ENCODE measurements at regions not wholly inside any gene's neighbourhood (a gene's known extent, or its start where the extent isn't known, plus 50 kb on each side); places are given as distances from the start of the nearest gene placed in this dataset.
"Not testable (repeated sequence)": the region's sequence is repeated elsewhere in the genome, so short reads cannot be mapped to it uniquely, and the experiment has no call there.

DNA sequence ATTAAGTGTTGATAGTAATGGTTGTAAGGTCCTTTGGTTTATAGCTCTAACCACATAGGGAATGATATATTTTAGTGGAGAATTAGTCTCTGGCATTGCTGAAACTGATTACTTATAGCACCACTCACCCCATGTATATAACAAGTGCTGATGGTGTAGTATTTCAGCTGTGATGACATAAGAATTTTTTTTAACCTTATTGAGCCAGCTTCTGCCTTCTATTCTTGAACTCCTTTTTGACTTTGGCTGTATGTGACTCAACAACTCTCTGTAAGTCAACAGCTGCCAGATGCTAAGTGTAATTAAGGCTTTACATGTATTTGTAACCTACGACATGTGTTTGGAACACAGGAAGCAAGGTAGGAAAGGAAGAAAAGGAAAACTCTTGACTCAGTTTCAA is 929.6 kb upstream of the WWC1 start:
- TF ChIP-seq, protein P1, sequence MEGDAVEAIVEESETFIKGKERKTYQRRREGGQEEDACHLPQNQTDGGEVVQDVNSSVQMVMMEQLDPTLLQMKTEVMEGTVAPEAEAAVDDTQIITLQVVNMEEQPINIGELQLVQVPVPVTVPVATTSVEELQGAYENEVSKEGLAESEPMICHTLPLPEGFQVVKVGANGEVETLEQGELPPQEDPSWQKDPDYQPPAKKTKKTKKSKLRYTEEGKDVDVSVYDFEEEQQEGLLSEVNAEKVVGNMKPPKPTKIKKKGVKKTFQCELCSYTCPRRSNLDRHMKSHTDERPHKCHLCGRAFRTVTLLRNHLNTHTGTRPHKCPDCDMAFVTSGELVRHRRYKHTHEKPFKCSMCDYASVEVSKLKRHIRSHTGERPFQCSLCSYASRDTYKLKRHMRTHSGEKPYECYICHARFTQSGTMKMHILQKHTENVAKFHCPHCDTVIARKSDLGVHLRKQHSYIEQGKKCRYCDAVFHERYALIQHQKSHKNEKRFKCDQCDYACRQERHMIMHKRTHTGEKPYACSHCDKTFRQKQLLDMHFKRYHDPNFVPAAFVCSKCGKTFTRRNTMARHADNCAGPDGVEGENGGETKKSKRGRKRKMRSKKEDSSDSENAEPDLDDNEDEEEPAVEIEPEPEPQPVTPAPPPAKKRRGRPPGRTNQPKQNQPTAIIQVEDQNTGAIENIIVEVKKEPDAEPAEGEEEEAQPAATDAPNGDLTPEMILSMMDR (IDR thresholded peaks at IDR 0.05; ENCODE audit: extremely low read depth, missing control alignments) = no peak
- no peak for DNase-seq (ENCODE audit: low spot score)

DNA sequence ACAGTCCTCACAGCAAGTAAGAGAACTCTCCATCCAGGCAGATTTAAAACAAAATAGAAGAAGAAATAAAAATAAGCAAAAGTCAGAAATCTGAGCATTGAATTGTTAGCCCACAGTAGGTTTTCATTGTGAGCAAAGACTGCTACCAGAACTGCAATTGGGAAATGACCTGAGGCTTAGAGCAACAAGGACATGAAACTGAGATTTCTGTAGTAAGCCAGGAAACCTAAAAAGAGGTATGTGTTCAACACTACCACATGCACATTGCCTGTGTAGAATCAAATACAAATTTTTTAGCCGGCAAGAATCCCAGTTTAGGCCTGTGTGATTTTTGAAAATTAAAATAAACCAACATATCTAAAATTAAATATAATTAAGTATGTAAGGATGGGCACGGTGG is 928.4 kb upstream of the WWC1 start:
- DNase-seq (ENCODE audit: low spot score) = no peak
- TF ChIP-seq, protein P1 (IDR thresholded peaks at IDR 0.05; ENCODE audit: extremely low read depth, missing control alignments) = no peak

DNA sequence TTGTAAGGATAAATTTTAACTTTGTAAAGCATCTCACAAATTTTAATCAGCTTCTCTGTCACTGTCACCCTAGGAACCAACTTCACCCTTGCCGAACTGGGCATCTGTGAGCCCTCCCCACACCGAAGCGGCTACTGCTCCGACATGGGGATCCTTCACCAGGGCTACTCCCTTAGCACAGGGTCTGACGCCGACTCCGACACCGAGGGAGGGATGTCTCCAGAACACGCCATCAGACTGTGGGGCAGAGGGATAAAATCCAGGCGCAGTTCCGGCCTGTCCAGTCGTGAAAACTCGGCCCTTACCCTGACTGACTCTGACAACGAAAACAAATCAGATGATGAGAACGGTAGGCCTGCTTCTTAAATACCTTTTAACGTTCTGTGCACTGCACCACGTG is 916.3 kb upstream of the WWC1 start:
- TF ChIP-seq, protein P1 (IDR thresholded peaks at IDR 0.05; ENCODE audit: extremely low read depth, missing control alignments) = no peak
- no peak for DNase-seq (ENCODE audit: low spot score)

DNA sequence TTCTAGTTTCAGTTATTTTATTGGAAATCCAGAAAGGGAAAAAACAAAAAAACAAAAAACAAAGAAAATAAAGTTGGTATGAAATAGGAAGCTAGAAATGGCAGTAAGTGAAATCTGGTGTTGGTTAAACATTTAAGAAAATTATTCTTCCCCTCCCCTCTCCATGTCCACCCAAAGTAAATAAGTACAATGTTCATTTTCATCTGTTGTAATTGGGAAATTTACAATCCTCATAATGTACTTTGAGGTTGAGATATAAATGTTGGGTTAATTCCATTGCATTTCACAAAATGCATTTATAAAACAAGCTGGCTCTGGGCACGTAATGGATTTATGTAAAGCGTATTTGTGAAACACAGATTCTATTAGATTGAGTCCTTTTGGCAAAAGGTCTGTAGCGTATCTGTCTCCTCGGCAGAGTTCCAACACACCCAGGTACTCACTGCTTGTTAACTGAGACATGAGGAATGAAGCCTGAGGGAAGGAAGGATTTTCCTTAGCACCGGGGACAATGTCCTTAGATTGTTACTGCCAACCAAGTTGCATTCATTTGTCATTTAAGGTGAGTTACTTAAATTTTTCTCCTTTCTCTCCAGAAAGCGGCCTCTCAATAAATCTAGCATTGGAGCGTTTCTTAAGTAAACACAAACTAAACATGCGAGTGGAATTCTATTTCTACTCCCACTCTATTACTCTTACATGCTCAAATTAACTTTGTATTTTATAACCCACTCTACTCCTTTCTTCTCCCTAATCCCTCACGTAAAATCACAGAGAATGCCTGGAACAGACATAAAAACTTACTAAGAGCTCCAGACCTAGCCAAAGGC is 912.3 kb upstream of the WWC1 start:
- TF ChIP-seq, protein P1 (IDR thresholded peaks at IDR 0.05; ENCODE audit: extremely low read depth, missing control alignments) = no peak
- DNase-seq (ENCODE audit: low spot score) = no peak

DNA sequence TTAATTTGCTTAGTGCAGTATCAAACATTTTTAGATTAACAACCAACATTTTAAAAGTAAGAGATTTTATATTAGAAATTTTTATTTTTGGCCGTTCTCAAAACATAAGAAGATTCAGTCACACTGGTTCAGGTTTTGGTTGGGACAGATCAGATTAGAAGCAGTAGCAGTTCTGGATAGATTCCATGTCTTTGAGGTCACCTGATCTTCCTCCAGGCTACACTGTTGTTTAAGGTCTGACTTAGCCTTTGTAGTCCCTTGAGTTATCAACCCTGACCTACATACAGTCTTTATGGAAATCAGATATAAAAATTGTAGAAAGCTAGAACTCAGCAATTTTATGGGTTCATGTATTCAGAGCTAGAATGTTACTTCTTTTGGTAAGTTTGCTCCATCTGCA is 910.0 kb upstream of the WWC1 start:
- DNase-seq (ENCODE audit: low spot score) = no peak
- TF ChIP-seq, protein P1 (IDR thresholded peaks at IDR 0.05; ENCODE audit: extremely low read depth, missing control alignments) = no peak

DNA sequence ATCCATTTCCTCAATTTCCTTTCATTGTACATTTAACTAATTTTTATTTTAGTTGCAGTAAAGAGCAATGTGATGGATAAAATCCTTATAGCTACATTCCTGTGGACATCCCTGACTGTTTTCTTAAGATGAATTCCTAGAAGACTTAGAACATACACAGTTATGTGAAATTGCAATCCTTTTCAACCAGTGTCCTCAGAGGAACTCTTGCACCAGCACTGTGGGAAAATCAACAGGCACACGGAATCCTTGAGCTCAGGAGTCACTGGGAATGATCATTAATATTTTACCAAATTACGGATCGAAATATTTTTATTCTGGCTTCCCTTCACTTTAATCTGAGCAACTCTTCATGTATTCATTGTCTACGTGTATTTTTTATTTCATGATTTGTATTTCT is 901.9 kb upstream of the WWC1 start:
- DNase-seq (ENCODE audit: low spot score) = no peak

DNA sequence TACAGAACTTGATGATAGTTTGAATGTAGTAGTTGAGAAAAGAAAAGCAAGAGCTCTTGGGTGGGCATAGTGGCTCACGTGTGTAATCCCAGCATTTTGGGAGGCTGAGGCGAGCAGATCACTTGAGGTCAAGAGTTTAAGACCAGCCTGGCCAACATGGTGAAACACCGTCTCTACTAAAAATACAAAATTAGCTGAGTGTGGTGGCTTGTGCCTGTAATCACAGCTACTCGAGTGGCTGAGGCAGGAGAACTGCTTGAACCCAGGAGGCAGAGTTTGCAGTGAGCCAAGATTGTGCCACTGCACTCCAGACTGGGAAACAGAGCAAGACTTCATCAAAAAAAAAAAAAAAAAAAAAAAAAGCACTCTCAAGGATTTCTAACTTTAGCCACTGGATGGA is 900.2 kb upstream of the WWC1 start:
- DNase-seq (ENCODE audit: low spot score) = not testable (repeated sequence)

More for the DNA sequence above, 901.9 kb upstream of the WWC1 start:
- TF ChIP-seq, protein P1 (IDR thresholded peaks at IDR 0.05; ENCODE audit: extremely low read depth, missing control alignments) = no peak

DNA sequence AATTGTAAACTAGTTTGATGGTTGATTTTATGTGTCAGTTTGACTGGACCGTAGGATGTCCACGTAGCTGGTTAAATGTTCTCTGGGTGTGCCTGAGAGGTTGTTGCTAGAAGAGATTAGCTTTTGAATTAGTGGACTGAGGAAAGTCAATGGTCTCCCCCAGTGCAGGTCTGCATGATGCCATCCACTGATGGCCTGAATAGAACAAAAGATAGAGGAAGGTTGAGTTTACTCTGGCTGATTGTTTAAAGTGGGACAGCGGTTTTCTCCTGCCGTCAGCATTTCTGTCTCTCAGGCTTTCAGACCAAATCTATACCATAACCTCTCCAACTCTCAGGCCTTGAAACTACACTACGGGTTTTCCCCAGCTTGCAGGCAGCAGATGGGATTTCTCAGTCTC is 899.2 kb upstream of the WWC1 start:
- TF ChIP-seq, protein P1 (IDR thresholded peaks at IDR 0.05; ENCODE audit: extremely low read depth, missing control alignments) = no peak

More for the DNA sequence above, 899.2 kb upstream of the WWC1 start:
- DNase-seq (ENCODE audit: low spot score) = no peak
